ENCODE measurements at regions not wholly inside any gene's neighbourhood (a gene's known extent, or its start where the extent isn't known, plus 50 kb on each side); places are given as distances from the start of the nearest gene placed in this dataset.

DNA sequence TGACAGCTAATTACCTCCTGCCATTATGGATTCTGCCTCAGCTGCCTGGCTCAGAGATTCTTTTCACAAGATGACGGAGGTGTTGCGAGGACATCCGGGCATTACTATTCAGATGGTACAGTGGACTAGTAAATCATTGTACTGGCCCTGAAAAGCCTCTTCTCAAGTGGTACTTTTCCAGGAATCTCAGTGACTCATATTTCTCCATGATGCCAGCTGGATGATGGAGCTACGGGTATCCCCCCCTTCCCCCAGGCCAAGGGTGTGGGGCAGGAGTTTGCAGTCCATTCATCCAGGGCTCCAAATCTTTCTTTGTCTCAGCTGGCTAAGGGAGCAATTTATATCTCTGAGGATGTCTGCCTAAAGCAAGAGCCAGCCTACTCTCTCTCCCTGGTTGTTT lies 107.7 kb upstream of the GPR139 start:
- no TSS peak for BruUV-seq (replicated peaks)
- no peaks in the 10 kb centered on the region for H3K4me1 Mint-ChIP-seq (ENCODE audit: insufficient read depth, unreplicated experiment)
- no peak overlapping the region for H3K27ac Mint-ChIP-seq (ENCODE audit: low read depth, unreplicated experiment)
- no peak overlapping the region for H3K4me3 Mint-ChIP-seq (ENCODE audit: unreplicated experiment)
- no peak for TF ChIP-seq CTCF (IDR thresholded peaks at IDR 0.05; ENCODE audit: unreplicated experiment)
- intact Hi-C loops (cut with micrococcal nuclease), result no loop called here
- POLR2A ChIA-PET, result no interaction called here
- CTCF ChIA-PET, result no interaction called here
- no peaks in the 10 kb centered on the region for H3K27me3 Mint-ChIP-seq (ENCODE audit: insufficient read depth, unreplicated experiment)
- no peaks in the 10 kb centered on the region for H3K36me3 Mint-ChIP-seq (ENCODE audit: insufficient read depth, unreplicated experiment)
- H3K9me3 Mint-ChIP-seq (ENCODE audit: unreplicated experiment), result no peaks in the 10 kb centered on the region
- no peak for DNase-seq (ENCODE audit: unreplicated experiment)

- Mint-ChIP-seq H3K27me3 (ENCODE audit: insufficient read depth, unreplicated experiment) (no peaks in the 10 kb centered on the region), H3K4me3 (ENCODE audit: unreplicated experiment) (no peak overlapping the region), H3K9me3 (ENCODE audit: unreplicated experiment) (no peaks in the 10 kb centered on the region), H3K27ac (ENCODE audit: low read depth, unreplicated experiment) (no peak overlapping the region), H3K4me1 (ENCODE audit: insufficient read depth, unreplicated experiment) (no peaks in the 10 kb centered on the region), H3K36me3 (ENCODE audit: insufficient read depth, unreplicated experiment) (no peaks in the 10 kb centered on the region)
- POLR2A ChIA-PET, result no interaction called here
- CTCF ChIA-PET, result no interaction called here
- TF ChIP-seq CTCF (IDR thresholded peaks at IDR 0.05; ENCODE audit: unreplicated experiment), result no peak
- no TSS peak for BruUV-seq (replicated peaks)
- DNase-seq (ENCODE audit: unreplicated experiment), result no peak
- intact Hi-C loops (cut with micrococcal nuclease), result no loop called here
These were observed 104.6 kb upstream of the GPR139 start for GRCh38 chr16:20178297-20178696.

DNA sequence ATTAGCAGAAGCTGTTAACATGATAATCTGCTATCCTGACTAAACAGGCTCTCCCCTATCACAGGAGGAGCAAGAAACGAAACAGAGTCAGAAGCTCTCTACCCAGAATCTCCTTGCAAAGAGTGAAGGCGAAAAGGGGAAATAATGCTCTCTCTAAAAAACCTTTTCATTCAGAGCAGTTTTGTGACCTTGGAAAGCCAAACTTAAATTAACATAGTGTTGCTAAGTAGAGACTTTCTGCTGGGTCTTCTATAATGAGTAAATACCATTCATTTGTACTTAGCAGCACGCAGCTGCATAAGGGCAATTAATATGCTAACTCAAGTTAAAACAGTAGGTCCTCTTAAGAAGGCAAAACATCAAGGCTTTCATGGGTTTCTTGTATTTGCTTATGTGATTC lies 101.7 kb upstream of the GPR139 start:
- ChIA-PET CTCF (interaction anchor here (0.6 to 1.0 kb wide), 2 partner anchors 14 to 19 kb away, joined by 3 to 6 read pairs; no protein-coding TSS in a partner anchor), POLR2A (no interaction called here)
- no peak for TF ChIP-seq CTCF (IDR thresholded peaks at IDR 0.05; ENCODE audit: unreplicated experiment)
- Mint-ChIP-seq H3K4me1 (ENCODE audit: insufficient read depth, unreplicated experiment) (no peaks in the 10 kb centered on the region), H3K27me3 (ENCODE audit: insufficient read depth, unreplicated experiment) (no peaks in the 10 kb centered on the region), H3K36me3 (ENCODE audit: insufficient read depth, unreplicated experiment) (no peaks in the 10 kb centered on the region), H3K27ac (ENCODE audit: low read depth, unreplicated experiment) (no peak overlapping the region), H3K4me3 (ENCODE audit: unreplicated experiment) (no peak overlapping the region), H3K9me3 (ENCODE audit: unreplicated experiment) (no peaks in the 10 kb centered on the region)
- intact Hi-C loops (cut with micrococcal nuclease), result no loop called here
- BruUV-seq (replicated peaks), result no TSS peak
- DNase-seq (ENCODE audit: unreplicated experiment), result no peak

DNA sequence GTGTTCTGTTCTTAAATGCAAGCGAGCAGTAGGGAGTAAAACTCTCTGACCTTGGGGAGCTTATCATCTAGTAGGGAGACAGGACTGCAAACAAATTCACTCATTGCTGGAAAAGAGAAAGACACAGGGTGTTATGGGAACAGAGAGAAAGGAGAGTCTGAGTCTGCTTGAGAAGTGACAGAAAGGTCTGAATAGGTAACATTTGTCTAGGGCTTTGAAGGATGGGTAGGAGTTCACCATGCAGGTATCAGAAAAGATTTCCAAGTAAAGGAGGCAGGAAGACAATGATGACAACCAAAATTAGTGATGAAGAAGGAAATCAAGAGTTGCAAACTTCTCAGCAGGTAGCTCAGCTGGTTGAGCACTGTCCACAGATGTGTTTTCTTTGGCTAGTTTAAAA lies 93.6 kb upstream of the GPR139 start:
- H3K4me1 Mint-ChIP-seq (ENCODE audit: insufficient read depth, unreplicated experiment), result no peaks in the 10 kb centered on the region
- POLR2A ChIA-PET, result no interaction called here
- no peaks in the 10 kb centered on the region for H3K9me3 Mint-ChIP-seq (ENCODE audit: unreplicated experiment)
- peaks cover 13% of the 10 kb centered on the region for H3K27me3 Mint-ChIP-seq (ENCODE audit: insufficient read depth, unreplicated experiment)
- no peak for TF ChIP-seq CTCF (IDR thresholded peaks at IDR 0.05; ENCODE audit: unreplicated experiment)
- CTCF ChIA-PET, result interaction anchor here (1.0 kb wide), 1 partner anchor 10 kb away, joined by 4 read pairs; no protein-coding TSS in a partner anchor
- intact Hi-C loops (cut with micrococcal nuclease), result no loop called here
- H3K36me3 Mint-ChIP-seq (ENCODE audit: insufficient read depth, unreplicated experiment), result no peaks in the 10 kb centered on the region
- DNase-seq (ENCODE audit: unreplicated experiment), result no peak
- no peak overlapping the region for H3K27ac Mint-ChIP-seq (ENCODE audit: low read depth, unreplicated experiment)
- no TSS peak for BruUV-seq (replicated peaks)
- H3K4me3 Mint-ChIP-seq (ENCODE audit: unreplicated experiment), result no peak overlapping the region
